ENCODE measurements at regions not wholly inside any gene's neighbourhood (a gene's known extent, or its start where the extent isn't known, plus 50 kb on each side); places are given as distances from the start of the nearest gene placed in this dataset.

- Histone ChIP-seq H3K4me3 (no peak overlapping the region), H3K79me2 (ENCODE audit: control insufficient read depth, insufficient read depth, low read length) (no peaks in the 10 kb centered on the region), H3K4me2 (ENCODE audit: insufficient read depth, low read length) (no peak overlapping the region), H4K20me1 (replicated peaks; ENCODE audit: control insufficient read depth, insufficient read depth, low read length) (no peaks in the 10 kb centered on the region), H3K9me3 (replicated peaks; ENCODE audit: control insufficient read depth, insufficient read depth, low read depth, low read length) (no peaks in the 10 kb centered on the region), H3K27ac (ENCODE audit: extremely low read depth, low read depth, low read length) (no peak overlapping the region), H3K4me1 (replicated peaks in 1 of 2; ENCODE audit: control insufficient read depth in 2 of 2, insufficient read depth in 2 of 2, low read length in 2 of 2) (no peaks in the 10 kb centered on the region), H2AFZ (ENCODE audit: low read depth, low read length) (no peak overlapping the region), H3K27me3 (ENCODE audit: control insufficient read depth in 2 of 2, insufficient read depth in 2 of 2, low read length in 2 of 2) (peaks cover 0 to 8% of the 10 kb centered on the region in 2 experiments; a peak in 3 of 5 replicates), H3K9ac (ENCODE audit: insufficient read depth in 1 of 2, low read depth in 2 of 2, low read length in 2 of 2) (no peak overlapping the region), H3K9me1 (ENCODE audit: control insufficient read depth, insufficient read depth, low read length) (no peaks in the 10 kb centered on the region), H3K36me3 (ENCODE audit: control insufficient read depth, insufficient read depth, low read length) (no peaks in the 10 kb centered on the region)
- TF ChIP-seq TAF7 (tag; IDR thresholded peaks at IDR 0.05): no peak
- TF ChIP-seq E2F6 (IDR thresholded peaks at IDR 0.05; ENCODE audit: borderline replicate concordance in 1 of 2, extremely low read depth in 1 of 2, insufficient read depth in 1 of 2, insufficient read length in 1 of 2, low read depth in 1 of 2, low read length in 1 of 2, poor library complexity in 1 of 2, severe bottlenecking in 1 of 2): no peak
- TF ChIP-seq SMARCC2 (IDR thresholded peaks at IDR 0.05; ENCODE audit: low read depth): no peak
- TF ChIP-seq PURB (CRISPR knock-in tag; IDR thresholded peaks at IDR 0.05; ENCODE audit: low read depth): no peak
- TF ChIP-seq OTX1 (CRISPR knock-in tag; IDR thresholded peaks at IDR 0.05): no peak
- TF ChIP-seq MEF2A (IDR thresholded peaks at IDR 0.05; ENCODE audit: control insufficient read depth, low read depth, low read length): no peak
- TF ChIP-seq GABPA (tag; conservative IDR thresholded peaks at IDR 0.05; ENCODE audit: low read depth): no peak
- TF ChIP-seq ZNF3 (CRISPR knock-in tag; IDR thresholded peaks at IDR 0.05): no peak
- no peak for TF ChIP-seq E2F3 (CRISPR knock-in tag; IDR thresholded peaks at IDR 0.05)
- no peak for TF ChIP-seq RNF2 (IDR thresholded peaks at IDR 0.05)
- TF ChIP-seq ZNF766 (CRISPR knock-in tag; conservative IDR thresholded peaks at IDR 0.05): no peak
- no peak for TF ChIP-seq CBFA2T3 (IDR thresholded peaks at IDR 0.05)
- no peak for TF ChIP-seq ZNF668 (CRISPR knock-in tag; IDR thresholded peaks at IDR 0.05)
- TF ChIP-seq CXXC5 (CRISPR knock-in tag; IDR thresholded peaks at IDR 0.05): no peak
- no peak for TF ChIP-seq SMARCB1 (IDR thresholded peaks at IDR 0.05; ENCODE audit: insufficient read length, low read depth)
- TF ChIP-seq KDM2B (CRISPR knock-in tag; IDR thresholded peaks at IDR 0.05): no peak
- no peak for TF ChIP-seq ZBTB1 (CRISPR knock-in tag; IDR thresholded peaks at IDR 0.05; ENCODE audit: borderline replicate concordance, low read depth)
- DNase-seq (ENCODE audit: extremely low read depth in 1 of 4, low spot score in 3 of 4): no peak
- 6% methylated on average over 2 of the region's 2 CpGs for WGBS (ENCODE audit: insufficient coverage, low coverage, missing lambda C conversion rate)
- intact Hi-C loops (cut with micrococcal nuclease): no loop called here
- POLR2A ChIA-PET: no interaction called here
- in situ Hi-C loops (cut with MboI): no loop called here
- no peak for FAIRE-seq
- CTCF ChIA-PET (ENCODE audit: low intra/inter-chr PET ratio): no interaction called here
- BruUV-seq (replicated peaks): no TSS peak
- no peak for ATAC-seq
Observed at GRCh38 chr1:64327119-64327518, 123.7 kb downstream of the UBE2U start.

All from K562 (cell line).